ENCODE measurements at regions not wholly inside any gene's neighbourhood (a gene's known extent, or its start where the extent isn't known, plus 50 kb on each side); places are given as distances from the start of the nearest gene placed in this dataset.

DNA sequence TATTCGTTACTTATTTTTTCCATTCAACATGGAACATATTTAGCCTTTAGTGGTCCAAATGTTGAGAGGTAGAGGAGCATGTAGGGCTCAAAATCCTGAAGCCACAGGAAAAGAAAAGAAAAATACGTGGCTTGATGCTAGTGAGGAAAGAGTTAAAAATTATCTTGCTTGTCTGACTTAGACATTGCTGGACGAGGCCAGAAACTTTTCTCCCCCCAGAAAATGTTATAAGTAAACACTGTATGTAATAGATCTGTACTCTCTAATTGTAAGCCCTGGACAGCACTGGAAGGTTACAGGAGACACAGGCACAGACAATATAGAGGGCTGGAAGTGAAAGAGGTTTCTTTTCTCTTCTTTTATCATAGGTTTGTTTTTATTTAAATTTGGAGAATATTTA lies 165.6 kb downstream of the ZFP64 start:
- TF ChIP-seq CTBP1 (IDR thresholded peaks at IDR 0.05; ENCODE audit: borderline replicate concordance) (no peak), ZNF384 (IDR thresholded peaks at IDR 0.05) (no peak), SUZ12 (IDR thresholded peaks at IDR 0.05) (no peak), BHLHE40 (IDR thresholded peaks at IDR 0.05; ENCODE audit: borderline replicate concordance) (no peak)
- ChIA-PET POLR2A (no interaction called here), CTCF (interaction anchor here (0.6 kb wide), 1 partner anchor 88 kb away, joined by 4 read pairs; no protein-coding TSS in a partner anchor)
- DNase-seq (ENCODE audit: extremely low spot score), result no peak

DNA sequence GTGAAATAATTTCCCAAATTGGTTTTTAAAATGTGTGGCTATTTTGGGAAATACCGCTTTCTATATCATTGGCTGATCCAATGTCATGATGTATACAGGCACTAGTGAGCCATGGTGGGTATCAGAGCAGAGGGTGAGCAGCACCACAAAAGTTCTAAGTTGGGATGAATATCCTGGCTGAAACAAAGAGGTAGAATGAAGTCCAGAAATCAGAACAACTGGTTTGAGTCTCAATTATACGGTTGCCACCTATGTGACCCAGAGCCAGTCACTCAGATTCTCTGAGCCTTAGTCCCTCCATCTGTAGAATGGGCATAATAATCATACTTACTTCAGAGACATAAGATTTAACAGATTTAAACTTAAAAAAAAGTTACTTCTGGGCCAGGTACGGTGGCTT lies 172.3 kb downstream of the ZFP64 start:
- ChIA-PET POLR2A (no interaction called here), CTCF (no interaction called here)
- DNase-seq (ENCODE audit: extremely low spot score), result no peak
- TF ChIP-seq ELF4 (IDR thresholded peaks at IDR 0.05) (no peak), CTBP1 (IDR thresholded peaks at IDR 0.05; ENCODE audit: borderline replicate concordance) (no peak), FOXK2 (IDR thresholded peaks at IDR 0.05) (no peak), HDGF (IDR thresholded peaks at IDR 0.05; ENCODE audit: borderline replicate concordance) (no peak), LEF1 (IDR thresholded peaks at IDR 0.05; ENCODE audit: borderline replicate concordance) (no peak)

DNA sequence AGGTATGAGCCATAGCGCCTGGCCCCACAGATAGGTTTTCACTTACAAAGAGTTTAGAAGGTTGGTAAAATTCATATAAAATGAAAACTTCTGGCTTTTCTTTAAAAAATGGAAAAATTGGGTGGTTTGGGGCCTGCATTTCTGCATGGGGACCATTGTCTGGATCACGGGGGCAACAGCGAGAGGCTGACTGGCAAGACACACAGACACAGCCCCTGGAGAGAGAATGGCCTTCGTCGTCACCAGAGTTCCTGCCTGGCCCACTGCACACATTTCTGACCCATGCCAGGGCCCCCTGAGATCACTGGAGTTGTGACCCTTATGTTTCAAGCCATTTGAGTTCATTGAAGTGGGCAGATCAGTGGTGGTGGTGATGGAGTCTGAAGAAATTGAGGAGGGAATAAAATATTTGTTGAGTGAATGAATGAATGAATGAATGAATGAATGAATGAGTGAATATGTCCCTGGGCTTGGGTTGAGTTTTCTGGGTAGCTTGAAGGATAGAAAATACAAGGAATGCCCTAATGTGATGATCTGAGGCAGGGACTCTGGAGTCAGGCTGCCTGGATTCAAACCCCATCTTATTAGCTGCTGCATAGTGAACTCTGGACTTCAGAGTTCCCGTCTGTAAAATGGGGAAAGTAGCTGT lies 173.8 kb downstream of the ZFP64 start:
- no peak for DNase-seq (ENCODE audit: extremely low spot score)
- ChIA-PET POLR2A (no interaction called here), CTCF (no interaction called here)
- TF ChIP-seq HDGF (IDR thresholded peaks at IDR 0.05; ENCODE audit: borderline replicate concordance), result no peak
- no peak for TF ChIP-seq PKNOX1 (IDR thresholded peaks at IDR 0.05)
- TF ChIP-seq LEF1 (IDR thresholded peaks at IDR 0.05; ENCODE audit: borderline replicate concordance), result no peak
- no peak for TF ChIP-seq ELF4 (IDR thresholded peaks at IDR 0.05)
- no peak for TF ChIP-seq FOXM1 (IDR thresholded peaks at IDR 0.05; ENCODE audit: borderline replicate concordance)
- no peak for TF ChIP-seq BHLHE40 (IDR thresholded peaks at IDR 0.05; ENCODE audit: borderline replicate concordance)
- TF ChIP-seq FOXA1 (IDR thresholded peaks at IDR 0.05), result no peak
- no peak for TF ChIP-seq ARNT (IDR thresholded peaks at IDR 0.05)
- TF ChIP-seq NFRKB (IDR thresholded peaks at IDR 0.05), result no peak
- TF ChIP-seq FOXK2 (IDR thresholded peaks at IDR 0.05), result no peak
- TF ChIP-seq CTBP1 (IDR thresholded peaks at IDR 0.05; ENCODE audit: borderline replicate concordance), result no peak
- TF ChIP-seq L3MBTL2 (conservative IDR thresholded peaks at IDR 0.05), result no peak
- no peak for TF ChIP-seq SP1 (IDR thresholded peaks at IDR 0.05)
- TF ChIP-seq TARDBP (IDR thresholded peaks at IDR 0.05), result no peak
- no peak for TF ChIP-seq SUZ12 (IDR thresholded peaks at IDR 0.05)

DNA sequence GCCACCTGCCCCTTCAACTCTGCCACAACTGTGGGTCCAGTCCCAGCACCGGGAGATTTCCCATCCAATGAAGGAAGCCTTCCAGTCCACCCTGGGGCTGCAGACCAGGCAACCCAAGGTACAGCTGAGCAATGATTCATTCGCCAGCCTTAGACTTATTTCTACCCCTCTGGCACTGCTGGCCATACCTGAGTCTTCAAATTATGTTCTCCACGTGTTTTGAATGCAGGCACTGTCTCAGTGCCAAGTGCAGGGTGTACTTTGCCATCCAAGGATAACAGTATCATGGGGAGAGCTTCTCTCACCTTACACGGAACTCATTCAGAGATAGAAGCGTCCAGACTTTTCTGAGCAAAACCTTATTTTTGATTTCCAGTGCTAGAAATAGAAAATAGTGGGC lies 175.6 kb downstream of the ZFP64 start:
- DNase-seq (ENCODE audit: extremely low spot score), result no peak
- POLR2A ChIA-PET, result no interaction called here
- CTCF ChIA-PET, result no interaction called here
- TF ChIP-seq LEF1 (IDR thresholded peaks at IDR 0.05; ENCODE audit: borderline replicate concordance) (no peak), SUZ12 (IDR thresholded peaks at IDR 0.05) (no peak), HDGF (IDR thresholded peaks at IDR 0.05; ENCODE audit: borderline replicate concordance) (no peak), BHLHE40 (IDR thresholded peaks at IDR 0.05; ENCODE audit: borderline replicate concordance) (no peak), NFRKB (IDR thresholded peaks at IDR 0.05) (no peak), PKNOX1 (IDR thresholded peaks at IDR 0.05) (no peak), TARDBP (IDR thresholded peaks at IDR 0.05) (no peak), ARNT (IDR thresholded peaks at IDR 0.05) (no peak), CTBP1 (IDR thresholded peaks at IDR 0.05; ENCODE audit: borderline replicate concordance) (no peak)

DNA sequence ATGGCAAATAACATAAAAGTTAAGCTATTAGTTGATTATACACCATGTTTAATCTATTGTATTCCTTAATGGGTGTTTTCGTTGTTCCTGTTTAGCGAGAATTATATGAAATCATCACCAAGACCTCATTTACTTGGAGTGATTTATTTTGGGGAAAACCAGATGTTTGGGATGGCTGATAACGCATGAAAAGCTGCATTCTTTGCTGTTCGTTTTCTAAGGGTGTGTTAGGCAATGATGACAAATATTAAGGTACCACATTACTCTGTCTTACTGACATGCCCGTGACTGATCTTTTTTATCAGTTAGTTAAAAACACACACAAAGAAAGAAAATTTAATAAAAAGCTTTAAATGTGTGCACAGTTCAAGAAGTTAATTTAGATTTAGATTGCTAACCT lies 176.4 kb downstream of the ZFP64 start:
- POLR2A ChIA-PET, result no interaction called here
- TF ChIP-seq TARDBP (IDR thresholded peaks at IDR 0.05), result no peak
- no peak for TF ChIP-seq ELF4 (IDR thresholded peaks at IDR 0.05)
- no peak for TF ChIP-seq FOXA1 (IDR thresholded peaks at IDR 0.05)
- TF ChIP-seq SUZ12 (IDR thresholded peaks at IDR 0.05), result no peak
- TF ChIP-seq NFRKB (IDR thresholded peaks at IDR 0.05), result no peak
- no peak for TF ChIP-seq CTBP1 (IDR thresholded peaks at IDR 0.05; ENCODE audit: borderline replicate concordance)
- no peak for TF ChIP-seq SP1 (IDR thresholded peaks at IDR 0.05)
- TF ChIP-seq ARNT (IDR thresholded peaks at IDR 0.05), result no peak
- TF ChIP-seq BHLHE40 (IDR thresholded peaks at IDR 0.05; ENCODE audit: borderline replicate concordance), result no peak
- TF ChIP-seq FOXM1 (IDR thresholded peaks at IDR 0.05; ENCODE audit: borderline replicate concordance), result no peak
- TF ChIP-seq PKNOX1 (IDR thresholded peaks at IDR 0.05), result no peak
- CTCF ChIA-PET, result interaction anchor here (0.5 kb wide), 1 partner anchor 77 kb away, joined by 3 read pairs; no protein-coding TSS in a partner anchor
- DNase-seq (ENCODE audit: extremely low spot score), result no peak

- TF ChIP-seq PKNOX1 (IDR thresholded peaks at IDR 0.05), result no peak
- TF ChIP-seq SP1 (IDR thresholded peaks at IDR 0.05), result no peak
- TF ChIP-seq HDGF (IDR thresholded peaks at IDR 0.05; ENCODE audit: borderline replicate concordance), result no peak
- no peak for TF ChIP-seq ARNT (IDR thresholded peaks at IDR 0.05)
- no peak for TF ChIP-seq TARDBP (IDR thresholded peaks at IDR 0.05)
- no peak for TF ChIP-seq SUZ12 (IDR thresholded peaks at IDR 0.05)
- ChIA-PET CTCF (no interaction called here), POLR2A (no interaction called here)
- no peak for DNase-seq (ENCODE audit: extremely low spot score)
These were observed 179.5 kb downstream of the ZFP64 start for GRCh38 chr20:52012079-52012478.
